Ureter (tissue), 1 donor: ENCODE measurements at regions not wholly inside any gene's neighbourhood (a gene's known extent, or its start where the extent isn't known, plus 50 kb on each side); places are given as distances from the start of the nearest gene placed in this dataset.
"Not testable (repeated sequence)": the region's sequence is repeated elsewhere in the genome, so short reads cannot be mapped to it uniquely, and the experiment has no call there.

Experiments used
- DNase-seq: peaks from one replicate; pipeline ENCODE4 v3.0.0-alpha.2; 2020; ENCODE audit warnings: low spot score
- donor health status: DM: yes; HTN: yes; CAD: no.

GRCh38 chr9:61817127-61817705 lies 627.4 kb downstream of the SPATA31A7 start:
- DNase-seq = not testable (repeated sequence)

- DNase-seq = peak; percentile 93
Observed at GRCh38 chr9:61853624-61854259, 663.9 kb downstream of the SPATA31A7 start.

GRCh38 chr9:61854260-61854640 lies 664.4 kb downstream of the SPATA31A7 start:
- DNase-seq = peak; percentile 25

GRCh38 chr9:61856283-61856682 lies 666.4 kb downstream of the SPATA31A7 start:
- DNase-seq = not testable (repeated sequence)

- peak; percentile 39 for DNase-seq
Observed at GRCh38 chr9:61856858-61857453, 667.1 kb downstream of the SPATA31A7 start.

GRCh38 chr9:61857709-61858351 lies 668.0 kb downstream of the SPATA31A7 start:
- DNase-seq = not testable (repeated sequence)

GRCh38 chr9:61862431-61862971 lies 672.7 kb downstream of the SPATA31A7 start:
- peak; percentile 64 for DNase-seq

- DNase-seq = not testable (repeated sequence)
Observed at GRCh38 chr9:61864463-61864862, 674.6 kb downstream of the SPATA31A7 start.

GRCh38 chr9:61868965-61869364 lies 679.1 kb downstream of the SPATA31A7 start:
- not testable (repeated sequence) for DNase-seq

- DNase-seq = not testable (repeated sequence)
Observed at GRCh38 chr9:61872329-61872728, 682.5 kb downstream of the SPATA31A7 start.
